ENCODE measurements at regions not wholly inside any gene's neighbourhood (a gene's known extent, or its start where the extent isn't known, plus 50 kb on each side); places are given as distances from the start of the nearest gene placed in this dataset.

DNA sequence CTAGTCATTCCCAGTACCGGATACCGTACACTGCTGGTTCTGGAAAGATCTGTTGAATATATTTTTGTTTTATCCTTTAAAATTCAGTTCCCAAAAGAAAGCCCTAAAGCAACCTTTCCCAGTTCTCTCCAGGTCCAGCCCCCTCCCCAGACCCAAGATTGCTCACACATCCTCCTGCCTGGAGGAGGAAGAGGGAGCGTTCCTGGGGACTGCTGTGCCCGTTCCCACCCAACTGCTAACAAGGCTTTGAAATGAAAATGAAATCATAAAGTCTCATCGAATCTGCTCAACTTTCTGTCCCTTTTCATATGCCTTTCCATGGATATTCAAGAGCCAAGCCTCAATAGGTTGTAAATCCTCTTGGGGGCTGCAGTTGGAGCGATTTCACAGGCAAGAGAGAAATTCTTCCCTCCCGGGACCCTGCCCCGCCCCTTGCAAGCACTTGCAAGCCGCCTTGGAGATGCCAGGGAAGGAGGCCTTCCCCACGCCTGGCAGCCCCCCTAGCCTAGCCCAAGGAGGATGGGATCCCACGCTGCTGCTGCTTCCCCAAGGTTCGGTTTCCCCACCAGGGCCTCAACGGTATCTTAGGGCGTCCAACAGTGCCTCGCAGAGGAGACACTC, 113.2 kb upstream of the CACHD1 start:
- H3K9me3 ChIP-seq (ENCODE audit: control insufficient read depth, insufficient read depth, low read depth, low read length): no peaks in the 10 kb centered on the region
- POLR2A ChIA-PET: no interaction called here
- no peak for TF ChIP-seq ZNF561 (tag by site-specific recombination; IDR thresholded peaks at IDR 0.05; ENCODE audit: borderline replicate concordance)
- TF ChIP-seq, protein P1, sequence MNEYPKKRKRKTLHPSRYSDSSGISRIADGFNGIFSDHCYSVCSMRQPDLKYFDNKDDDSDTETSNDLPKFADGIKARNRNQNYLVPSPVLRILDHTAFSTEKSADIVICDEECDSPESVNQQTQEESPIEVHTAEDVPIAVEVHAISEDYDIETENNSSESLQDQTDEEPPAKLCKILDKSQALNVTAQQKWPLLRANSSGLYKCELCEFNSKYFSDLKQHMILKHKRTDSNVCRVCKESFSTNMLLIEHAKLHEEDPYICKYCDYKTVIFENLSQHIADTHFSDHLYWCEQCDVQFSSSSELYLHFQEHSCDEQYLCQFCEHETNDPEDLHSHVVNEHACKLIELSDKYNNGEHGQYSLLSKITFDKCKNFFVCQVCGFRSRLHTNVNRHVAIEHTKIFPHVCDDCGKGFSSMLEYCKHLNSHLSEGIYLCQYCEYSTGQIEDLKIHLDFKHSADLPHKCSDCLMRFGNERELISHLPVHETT (tag by site-specific recombination; IDR thresholded peaks at IDR 0.05): no peak
- no peak for TF ChIP-seq ZNF529 (tag by site-specific recombination; IDR thresholded peaks at IDR 0.05; ENCODE audit: insufficient replicate concordance)
- no peak for TF ChIP-seq ZNF354C (tag by site-specific recombination; IDR thresholded peaks at IDR 0.05; ENCODE audit: borderline replicate concordance, low read depth)
- TF ChIP-seq, protein P2, sequence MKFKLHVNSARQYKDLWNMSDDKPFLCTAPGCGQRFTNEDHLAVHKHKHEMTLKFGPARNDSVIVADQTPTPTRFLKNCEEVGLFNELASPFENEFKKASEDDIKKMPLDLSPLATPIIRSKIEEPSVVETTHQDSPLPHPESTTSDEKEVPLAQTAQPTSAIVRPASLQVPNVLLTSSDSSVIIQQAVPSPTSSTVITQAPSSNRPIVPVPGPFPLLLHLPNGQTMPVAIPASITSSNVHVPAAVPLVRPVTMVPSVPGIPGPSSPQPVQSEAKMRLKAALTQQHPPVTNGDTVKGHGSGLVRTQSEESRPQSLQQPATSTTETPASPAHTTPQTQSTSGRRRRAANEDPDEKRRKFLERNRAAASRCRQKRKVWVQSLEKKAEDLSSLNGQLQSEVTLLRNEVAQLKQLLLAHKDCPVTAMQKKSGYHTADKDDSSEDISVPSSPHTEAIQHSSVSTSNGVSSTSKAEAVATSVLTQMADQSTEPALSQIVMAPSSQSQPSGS (tag by site-specific recombination; IDR thresholded peaks at IDR 0.05; ENCODE audit: low read depth): no peak
- no peak for TF ChIP-seq ZFHX2 (tag by site-specific recombination; conservative IDR thresholded peaks at IDR 0.05)
- TF ChIP-seq FEZF1 (tag by site-specific recombination; IDR thresholded peaks at IDR 0.05): no peak
- TF ChIP-seq, protein P3, sequence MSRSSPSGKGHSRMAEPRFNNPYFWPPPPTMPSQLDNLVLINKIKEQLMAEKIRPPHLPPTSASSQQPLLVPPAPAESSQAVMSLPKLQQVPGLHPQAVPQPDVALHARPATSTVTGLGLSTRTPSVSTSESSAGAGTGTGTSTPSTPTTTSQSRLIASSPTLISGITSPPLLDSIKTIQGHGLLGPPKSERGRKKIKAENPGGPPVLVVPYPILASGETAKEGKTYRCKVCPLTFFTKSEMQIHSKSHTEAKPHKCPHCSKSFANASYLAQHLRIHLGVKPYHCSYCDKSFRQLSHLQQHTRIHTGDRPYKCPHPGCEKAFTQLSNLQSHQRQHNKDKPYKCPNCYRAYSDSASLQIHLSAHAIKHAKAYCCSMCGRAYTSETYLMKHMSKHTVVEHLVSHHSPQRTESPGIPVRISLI (tag by site-specific recombination; IDR thresholded peaks at IDR 0.05): no peak
- TF ChIP-seq ZNF660 (tag by site-specific recombination; IDR thresholded peaks at IDR 0.05): no peak
- TF ChIP-seq, protein P4, sequence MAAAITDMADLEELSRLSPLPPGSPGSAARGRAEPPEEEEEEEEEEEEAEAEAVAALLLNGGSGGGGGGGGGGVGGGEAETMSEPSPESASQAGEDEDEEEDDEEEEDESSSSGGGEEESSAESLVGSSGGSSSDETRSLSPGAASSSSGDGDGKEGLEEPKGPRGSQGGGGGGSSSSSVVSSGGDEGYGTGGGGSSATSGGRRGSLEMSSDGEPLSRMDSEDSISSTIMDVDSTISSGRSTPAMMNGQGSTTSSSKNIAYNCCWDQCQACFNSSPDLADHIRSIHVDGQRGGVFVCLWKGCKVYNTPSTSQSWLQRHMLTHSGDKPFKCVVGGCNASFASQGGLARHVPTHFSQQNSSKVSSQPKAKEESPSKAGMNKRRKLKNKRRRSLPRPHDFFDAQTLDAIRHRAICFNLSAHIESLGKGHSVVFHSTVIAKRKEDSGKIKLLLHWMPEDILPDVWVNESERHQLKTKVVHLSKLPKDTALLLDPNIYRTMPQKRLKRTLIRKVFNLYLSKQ (tag by site-specific recombination; IDR thresholded peaks at IDR 0.05; ENCODE audit: borderline replicate concordance): no peak
- no peak overlapping the region for H3K27ac ChIP-seq (ENCODE audit: extremely low read depth, low read depth, low read length)
- CTCF ChIA-PET: no interaction called here
- H3K36me3 ChIP-seq (ENCODE audit: control insufficient read depth in 2 of 2, insufficient read depth in 1 of 2, low read length in 2 of 2): no peaks in the 10 kb centered on the region
- H3K4me3 ChIP-seq (ENCODE audit: low read depth, low read length): no peak overlapping the region
- H3K4me1 ChIP-seq (ENCODE audit: control insufficient read depth, insufficient read depth, low read length): no peaks in the 10 kb centered on the region

DNA sequence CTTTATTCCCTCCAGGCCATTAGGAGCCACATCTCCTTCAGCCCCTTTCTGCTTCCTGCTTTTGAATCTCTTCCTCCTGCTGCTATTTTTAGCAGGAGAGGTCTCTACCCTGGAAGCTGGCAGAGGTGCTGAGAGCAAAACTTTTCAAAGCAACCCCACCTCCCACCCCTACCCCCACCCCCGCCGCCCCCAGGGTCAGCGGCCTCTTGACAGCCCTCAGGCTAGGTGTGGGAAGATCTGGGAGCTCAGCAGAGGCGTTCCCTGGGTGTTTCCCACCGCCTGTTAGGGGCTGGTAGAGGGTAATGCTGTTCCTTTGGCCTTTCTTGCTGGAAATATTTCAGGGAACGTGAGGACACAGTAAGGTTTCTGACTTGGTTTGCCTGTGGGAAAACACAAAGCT, 112.5 kb upstream of the CACHD1 start:
- Histone ChIP-seq H3K9me3 (ENCODE audit: control insufficient read depth, insufficient read depth, low read depth, low read length) (no peaks in the 10 kb centered on the region), H3K27ac (ENCODE audit: extremely low read depth, low read depth, low read length) (no peak overlapping the region), H3K36me3 (ENCODE audit: control insufficient read depth in 2 of 2, insufficient read depth in 1 of 2, low read length in 2 of 2) (no peaks in the 10 kb centered on the region), H3K4me1 (ENCODE audit: control insufficient read depth, insufficient read depth, low read length) (no peaks in the 10 kb centered on the region), H3K4me3 (ENCODE audit: low read depth, low read length) (no peak overlapping the region)
- TF ChIP-seq ZBTB1 (tag by site-specific recombination; IDR thresholded peaks at IDR 0.05): no peak
- TF ChIP-seq ZFHX2 (tag by site-specific recombination; conservative IDR thresholded peaks at IDR 0.05): peak; percentile 43; the same call in 1 of the 2 replicates
- TF ChIP-seq ZNF37A (tag by site-specific recombination; IDR thresholded peaks at IDR 0.05): no peak
- ChIA-PET CTCF (interaction anchor here (1.0 kb wide), 1 partner anchor 11 kb away, joined by 3 read pairs; no protein-coding TSS in a partner anchor), POLR2A (no interaction called here)

DNA sequence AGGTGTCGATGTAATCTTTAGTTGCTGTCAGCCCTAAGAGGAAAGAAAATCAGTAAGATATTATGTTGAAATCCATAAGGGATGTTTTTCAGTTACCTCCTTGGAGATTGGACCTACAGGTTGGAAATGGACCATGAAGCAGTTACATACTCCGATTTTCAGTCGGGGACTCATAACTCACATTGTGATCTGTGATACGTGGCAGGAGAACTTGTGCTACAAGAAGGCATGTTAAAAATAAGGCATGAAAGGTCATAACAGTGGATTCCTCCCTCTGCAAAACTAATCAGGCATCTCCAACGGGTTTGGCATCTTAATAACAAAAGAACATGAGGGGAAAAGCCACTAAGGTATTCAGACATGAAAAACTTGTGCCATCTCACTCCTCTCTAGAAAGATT, 111.2 kb upstream of the CACHD1 start:
- TF ChIP-seq ZNF404 (tag by site-specific recombination; IDR thresholded peaks at IDR 0.05): no peak
- no peak for TF ChIP-seq ZNF701 (tag by site-specific recombination; IDR thresholded peaks at IDR 0.05)
- TF ChIP-seq ZNF530 (tag by site-specific recombination; IDR thresholded peaks at IDR 0.05; ENCODE audit: low read depth): no peak
- TF ChIP-seq OVOL3 (tag by site-specific recombination; IDR thresholded peaks at IDR 0.05): no peak
- TF ChIP-seq ZNF138 (tag by site-specific recombination; IDR thresholded peaks at IDR 0.05; ENCODE audit: borderline replicate concordance): no peak
- no peak for TF ChIP-seq FEZF1 (tag by site-specific recombination; IDR thresholded peaks at IDR 0.05)
- ChIA-PET CTCF (no interaction called here), POLR2A (no interaction called here)
- Histone ChIP-seq H3K9me3 (ENCODE audit: control insufficient read depth, insufficient read depth, low read depth, low read length) (no peaks in the 10 kb centered on the region), H3K4me1 (ENCODE audit: control insufficient read depth, insufficient read depth, low read length) (no peaks in the 10 kb centered on the region), H3K27ac (ENCODE audit: extremely low read depth, low read depth, low read length) (no peak overlapping the region), H3K36me3 (ENCODE audit: control insufficient read depth in 2 of 2, insufficient read depth in 1 of 2, low read length in 2 of 2) (no peaks in the 10 kb centered on the region), H3K4me3 (ENCODE audit: low read depth, low read length) (no peak overlapping the region)

Data from HEK293 (cell line).